Coronary artery (tissue), 2 donors: ENCODE measurements at regions not wholly inside any gene's neighbourhood (a gene's known extent, or its start where the extent isn't known, plus 50 kb on each side); places are given as distances from the start of the nearest gene placed in this dataset.
"Not testable (repeated sequence)": the region's sequence is repeated elsewhere in the genome, so short reads cannot be mapped to it uniquely, and the experiment has no call there.

Experiments
- DNase-seq: peaks from one replicate; pipeline ENCODE4 v3.0.0-alpha.2; 2017; ENCODE audit warnings: low spot score
- H3K27ac ChIP-seq, 2 donors: fragments of 200-600 bp; sonication (generic); one replicate each; pipeline ENCODE4 v1.5.1; 2016 to 2019
- H3K4me3 ChIP-seq: fragments of 200-600 bp; sonication (generic); 2 replicates; pipeline ENCODE4 v1.5.1; 2016; ENCODE audit warnings: mild to moderate bottlenecking, moderate library complexity
- CTCF ChIP-seq: fragments of 200-600 bp; sonication (generic); IDR thresholded peaks from one replicate; pipeline ENCODE4 v1.5.1; 2019; ENCODE audit warnings: antibody characterized with exemption

- DNase-seq = no peak
- no peak overlapping the region for H3K4me3 ChIP-seq
These were observed 87.8 kb upstream of the SLC30A5 start for GRCh38 chr5:69006030-69006429.

GRCh38 chr5:69007163-69007562 lies 86.7 kb upstream of the SLC30A5 start:
- H3K27ac ChIP-seq = no peak overlapping the region
- no peak for TF ChIP-seq CTCF
- no peak for DNase-seq

More at GRCh38 chr5:69006030-69006429, 87.8 kb upstream of the SLC30A5 start:
- no peak overlapping the region for H3K27ac ChIP-seq
- TF ChIP-seq CTCF = no peak

GRCh38 chr5:69007726-69008368 lies 86.0 kb upstream of the SLC30A5 start:
- Histone ChIP-seq H3K4me3 (no peak overlapping the region), H3K27ac (no peak overlapping the region)
- peak; percentile 28 for TF ChIP-seq CTCF
- no peak for DNase-seq

More at GRCh38 chr5:69007163-69007562, 86.7 kb upstream of the SLC30A5 start:
- no peak overlapping the region for H3K4me3 ChIP-seq

GRCh38 chr5:69010476-69010875 lies 83.3 kb upstream of the SLC30A5 start:
- no peak overlapping the region for H3K27ac ChIP-seq

GRCh38 chr5:69011910-69012309 lies 81.9 kb upstream of the SLC30A5 start:
- Histone ChIP-seq H3K27ac (no peak overlapping the region), H3K4me3 (no peak overlapping the region)
- no peak for DNase-seq
- TF ChIP-seq CTCF = no peak

More at GRCh38 chr5:69010476-69010875, 83.3 kb upstream of the SLC30A5 start:
- no peak for TF ChIP-seq CTCF
- no peak for DNase-seq
- H3K4me3 ChIP-seq = no peak overlapping the region

GRCh38 chr5:69013481-69013880 lies 80.3 kb upstream of the SLC30A5 start:
- no peak for TF ChIP-seq CTCF
- no peak overlapping the region for H3K27ac ChIP-seq
- DNase-seq = no peak
- no peak overlapping the region for H3K4me3 ChIP-seq

- not testable (repeated sequence) for H3K4me3 ChIP-seq, H3K27ac ChIP-seq, DNase-seq
These were observed 79.8 kb upstream of the SLC30A5 start for GRCh38 chr5:69014007-69014406.
